NB4 (cell line): ENCODE measurements at regions not wholly inside any gene's neighbourhood (a gene's known extent, or its start where the extent isn't known, plus 50 kb on each side); places are given as distances from the start of the nearest gene placed in this dataset.
A peak's percentile ranks its signal among the peaks of the same experiment; 100 is the strongest.

Source experiments
- DNase-seq: peaks from one replicate; pipeline ENCODE4 v3.0.0; 2010; ENCODE audit warnings: low read depth
- H3K4me3 ChIP-seq: one replicate; pipeline ENCODE4 v1.5.1; 2011; ENCODE audit warnings: mild to moderate bottlenecking, low read depth, low read length, moderate library complexity
- CTCF ChIP-seq: IDR thresholded peaks from one replicate; pipeline ENCODE4 v1.5.1; 2012; ENCODE audit warnings: low read depth, low read length
- MAX ChIP-seq: IDR thresholded peaks from 2 replicates; pipeline ENCODE4 v1.6.1; 2011; ENCODE audit warnings: low read depth, low read length
- MYC ChIP-seq: IDR thresholded peaks from 2 replicates; pipeline ENCODE4 v1.6.1; 2011; ENCODE audit warnings: low read depth, low read length
- POLR2A ChIP-seq: IDR thresholded peaks from 2 replicates; pipeline ENCODE4 v1.6.1; 2011; ENCODE audit warnings: mild to moderate bottlenecking; ENCODE audit not compliant: insufficient read length; ENCODE audit errors: extremely low read depth

- DNase-seq, result no peak
- no peak overlapping the region for H3K4me3 ChIP-seq
- TF ChIP-seq MYC (no peak), POLR2A (no peak), MAX (no peak), CTCF (no peak)
Observed at GRCh38 chr2:71944806-71945602, 202.7 kb downstream of the CYP26B1 start.

GRCh38 chr2:71944183-71944550, 203.5 kb downstream of the CYP26B1 start:
- H3K4me3 ChIP-seq, result no peak overlapping the region
- no peak for TF ChIP-seq POLR2A
- no peak for DNase-seq

- no peak for TF ChIP-seq MYC
- TF ChIP-seq POLR2A, result no peak
- TF ChIP-seq CTCF, result no peak
- TF ChIP-seq MAX, result no peak
- H3K4me3 ChIP-seq, result no peak overlapping the region
- DNase-seq, result no peak
Observed at GRCh38 chr2:71943238-71944182, 204.2 kb downstream of the CYP26B1 start.

GRCh38 chr2:71941726-71942525, 205.7 kb downstream of the CYP26B1 start:
- no peak overlapping the region for H3K4me3 ChIP-seq
- TF ChIP-seq CTCF (no peak), MYC (peak; percentile 55), MAX (peak; percentile 39)
- DNase-seq, result peak; percentile 97

- no peak for DNase-seq
- no peak overlapping the region for H3K4me3 ChIP-seq
- no peak for TF ChIP-seq MYC
- no peak for TF ChIP-seq CTCF
- no peak for TF ChIP-seq POLR2A
- TF ChIP-seq MAX, result no peak
Observed at GRCh38 chr2:71940695-71941094, 207.0 kb downstream of the CYP26B1 start.
